ENCODE measurements at regions not wholly inside any gene's neighbourhood (a gene's known extent, or its start where the extent isn't known, plus 50 kb on each side); places are given as distances from the start of the nearest gene placed in this dataset.

DNA sequence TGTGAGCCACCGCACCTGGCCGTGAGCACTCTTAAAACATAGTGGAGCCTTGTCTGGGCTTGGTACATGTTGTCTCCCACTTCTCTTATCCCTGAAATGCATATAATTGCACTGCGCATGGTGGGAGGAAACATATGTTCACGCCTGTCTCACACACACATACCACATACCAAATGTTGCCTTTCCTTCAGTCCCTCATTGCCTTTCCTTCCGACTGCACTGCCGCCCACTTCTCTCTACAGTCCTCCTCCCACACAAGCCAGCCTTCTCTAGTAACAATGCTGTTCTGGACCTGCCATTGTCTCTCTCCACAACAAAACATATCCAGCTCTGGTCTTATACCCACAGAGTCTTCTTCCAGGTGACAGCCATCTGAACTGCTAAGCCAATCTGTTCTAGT lies 88.3 kb upstream of the PTHLH start:
- TF ChIP-seq TEAD4 (IDR thresholded peaks at IDR 0.05) (no peak), TCF12 (IDR thresholded peaks at IDR 0.05; ENCODE audit: low read depth) (no peak), RAD21 (IDR thresholded peaks at IDR 0.05; ENCODE audit: low read depth) (no peak), FOXM1 (IDR thresholded peaks at IDR 0.05; ENCODE audit: borderline replicate concordance, low read depth) (no peak), CREB1 (IDR thresholded peaks at IDR 0.05; ENCODE audit: low read depth) (no peak), EGR1 (IDR thresholded peaks at IDR 0.05) (no peak), EP300 (IDR thresholded peaks at IDR 0.05; ENCODE audit: borderline replicate concordance) (no peak), ZBTB7A (IDR thresholded peaks at IDR 0.05; ENCODE audit: low read depth) (no peak), YY1 (IDR thresholded peaks at IDR 0.05; ENCODE audit: low read depth) (no peak), TAF1 (IDR thresholded peaks at IDR 0.05; ENCODE audit: low read depth) (no peak)
- TF ChIP-seq, protein P1, sequence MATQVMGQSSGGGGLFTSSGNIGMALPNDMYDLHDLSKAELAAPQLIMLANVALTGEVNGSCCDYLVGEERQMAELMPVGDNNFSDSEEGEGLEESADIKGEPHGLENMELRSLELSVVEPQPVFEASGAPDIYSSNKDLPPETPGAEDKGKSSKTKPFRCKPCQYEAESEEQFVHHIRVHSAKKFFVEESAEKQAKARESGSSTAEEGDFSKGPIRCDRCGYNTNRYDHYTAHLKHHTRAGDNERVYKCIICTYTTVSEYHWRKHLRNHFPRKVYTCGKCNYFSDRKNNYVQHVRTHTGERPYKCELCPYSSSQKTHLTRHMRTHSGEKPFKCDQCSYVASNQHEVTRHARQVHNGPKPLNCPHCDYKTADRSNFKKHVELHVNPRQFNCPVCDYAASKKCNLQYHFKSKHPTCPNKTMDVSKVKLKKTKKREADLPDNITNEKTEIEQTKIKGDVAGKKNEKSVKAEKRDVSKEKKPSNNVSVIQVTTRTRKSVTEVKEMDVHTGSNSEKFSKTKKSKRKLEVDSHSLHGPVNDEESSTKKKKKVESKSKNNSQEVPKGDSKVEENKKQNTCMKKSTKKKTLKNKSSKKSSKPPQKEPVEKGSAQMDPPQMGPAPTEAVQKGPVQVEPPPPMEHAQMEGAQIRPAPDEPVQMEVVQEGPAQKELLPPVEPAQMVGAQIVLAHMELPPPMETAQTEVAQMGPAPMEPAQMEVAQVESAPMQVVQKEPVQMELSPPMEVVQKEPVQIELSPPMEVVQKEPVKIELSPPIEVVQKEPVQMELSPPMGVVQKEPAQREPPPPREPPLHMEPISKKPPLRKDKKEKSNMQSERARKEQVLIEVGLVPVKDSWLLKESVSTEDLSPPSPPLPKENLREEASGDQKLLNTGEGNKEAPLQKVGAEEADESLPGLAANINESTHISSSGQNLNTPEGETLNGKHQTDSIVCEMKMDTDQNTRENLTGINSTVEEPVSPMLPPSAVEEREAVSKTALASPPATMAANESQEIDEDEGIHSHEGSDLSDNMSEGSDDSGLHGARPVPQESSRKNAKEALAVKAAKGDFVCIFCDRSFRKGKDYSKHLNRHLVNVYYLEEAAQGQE (IDR thresholded peaks at IDR 0.05; ENCODE audit: low read depth): no peak
- TF ChIP-seq, protein P2, sequence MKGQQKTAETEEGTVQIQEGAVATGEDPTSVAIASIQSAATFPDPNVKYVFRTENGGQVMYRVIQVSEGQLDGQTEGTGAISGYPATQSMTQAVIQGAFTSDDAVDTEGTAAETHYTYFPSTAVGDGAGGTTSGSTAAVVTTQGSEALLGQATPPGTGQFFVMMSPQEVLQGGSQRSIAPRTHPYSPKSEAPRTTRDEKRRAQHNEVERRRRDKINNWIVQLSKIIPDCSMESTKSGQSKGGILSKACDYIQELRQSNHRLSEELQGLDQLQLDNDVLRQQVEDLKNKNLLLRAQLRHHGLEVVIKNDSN (IDR thresholded peaks at IDR 0.05): no peak
- TF ChIP-seq, protein P3, sequence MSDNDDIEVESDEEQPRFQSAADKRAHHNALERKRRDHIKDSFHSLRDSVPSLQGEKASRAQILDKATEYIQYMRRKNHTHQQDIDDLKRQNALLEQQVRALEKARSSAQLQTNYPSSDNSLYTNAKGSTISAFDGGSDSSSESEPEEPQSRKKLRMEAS (IDR thresholded peaks at IDR 0.05): no peak

DNA sequence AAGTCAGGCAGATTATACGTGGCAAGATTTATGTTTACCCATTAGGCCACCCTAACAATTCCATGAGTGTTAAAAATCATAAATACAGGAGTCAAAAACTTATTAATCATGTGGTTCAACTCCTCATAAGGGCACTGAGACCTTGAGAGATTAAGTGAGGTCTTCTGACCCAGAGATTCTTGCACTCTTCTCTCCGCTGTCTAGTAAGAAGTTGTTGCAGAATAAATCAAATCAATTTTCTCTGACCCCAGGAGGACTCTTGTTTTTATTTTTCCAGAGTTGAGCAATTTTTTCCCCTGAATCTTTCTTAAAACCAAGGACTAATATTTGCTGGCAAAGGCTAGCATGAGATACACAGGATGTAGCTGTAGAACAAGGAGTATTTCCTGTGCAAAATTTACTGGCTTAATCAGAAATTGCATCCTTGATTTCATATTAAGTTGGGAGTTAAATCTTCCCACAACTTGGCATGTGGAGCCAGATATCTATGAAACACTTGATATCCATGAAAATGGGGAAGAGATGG lies 90.9 kb upstream of the PTHLH start:
- TF ChIP-seq YY1 (IDR thresholded peaks at IDR 0.05; ENCODE audit: low read depth) (no peak), TAF1 (IDR thresholded peaks at IDR 0.05; ENCODE audit: low read depth) (no peak), TEAD4 (IDR thresholded peaks at IDR 0.05) (no peak), FOXM1 (IDR thresholded peaks at IDR 0.05; ENCODE audit: borderline replicate concordance, low read depth) (no peak), EGR1 (IDR thresholded peaks at IDR 0.05) (no peak), CREB1 (IDR thresholded peaks at IDR 0.05; ENCODE audit: low read depth) (no peak), EP300 (IDR thresholded peaks at IDR 0.05; ENCODE audit: borderline replicate concordance) (no peak), ZBTB7A (IDR thresholded peaks at IDR 0.05; ENCODE audit: low read depth) (no peak), RAD21 (IDR thresholded peaks at IDR 0.05; ENCODE audit: low read depth) (no peak), NFIC (IDR thresholded peaks at IDR 0.05) (no peak), CEBPB (IDR thresholded peaks at IDR 0.05) (no peak), TCF12 (IDR thresholded peaks at IDR 0.05; ENCODE audit: low read depth) (no peak)
- TF ChIP-seq, protein P1 (IDR thresholded peaks at IDR 0.05; ENCODE audit: low read depth): no peak
- TF ChIP-seq, protein P2 (IDR thresholded peaks at IDR 0.05): no peak
- TF ChIP-seq, protein P3 (IDR thresholded peaks at IDR 0.05): no peak

DNA sequence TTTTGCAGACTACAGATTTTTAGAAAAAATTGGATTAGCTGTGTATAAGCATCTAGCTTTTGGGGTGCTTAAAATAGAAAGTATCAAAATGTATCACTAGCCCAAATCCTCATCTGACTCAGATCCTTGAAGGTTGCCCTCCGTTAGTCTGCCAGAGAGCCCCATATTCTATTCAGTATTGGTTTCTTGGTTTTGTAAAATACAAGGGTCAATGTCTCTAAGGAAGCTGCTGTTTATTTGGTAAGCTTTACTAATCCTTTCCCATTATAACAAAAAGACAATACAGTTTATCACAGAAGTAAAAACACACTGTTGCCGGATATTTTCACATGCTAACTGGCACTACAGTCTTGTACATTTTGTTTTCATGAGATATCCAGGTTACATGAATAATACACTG lies 92.8 kb upstream of the PTHLH start:
- no peak for TF ChIP-seq ZBTB7A (IDR thresholded peaks at IDR 0.05; ENCODE audit: low read depth)
- TF ChIP-seq EP300 (IDR thresholded peaks at IDR 0.05; ENCODE audit: borderline replicate concordance): no peak
- TF ChIP-seq EGR1 (IDR thresholded peaks at IDR 0.05): no peak
- no peak for TF ChIP-seq FOXM1 (IDR thresholded peaks at IDR 0.05; ENCODE audit: borderline replicate concordance, low read depth)
- no peak for TF ChIP-seq TCF12 (IDR thresholded peaks at IDR 0.05; ENCODE audit: low read depth)
- TF ChIP-seq, protein P2 (IDR thresholded peaks at IDR 0.05): no peak
- no peak for TF ChIP-seq NFIC (IDR thresholded peaks at IDR 0.05)
- TF ChIP-seq, protein P3 (IDR thresholded peaks at IDR 0.05): no peak
- no peak for TF ChIP-seq CEBPB (IDR thresholded peaks at IDR 0.05)
- no peak for TF ChIP-seq TAF1 (IDR thresholded peaks at IDR 0.05; ENCODE audit: low read depth)
- TF ChIP-seq YY1 (IDR thresholded peaks at IDR 0.05; ENCODE audit: low read depth): no peak
- no peak for TF ChIP-seq RAD21 (IDR thresholded peaks at IDR 0.05; ENCODE audit: low read depth)
- TF ChIP-seq TEAD4 (IDR thresholded peaks at IDR 0.05): no peak
- no peak for TF ChIP-seq CREB1 (IDR thresholded peaks at IDR 0.05; ENCODE audit: low read depth)
- TF ChIP-seq, protein P1 (IDR thresholded peaks at IDR 0.05; ENCODE audit: low read depth): no peak

Measured in Ishikawa (cell line).